NOMO-1 (cell line): ENCODE measurements at regions not wholly inside any gene's neighbourhood (a gene's known extent, or its start where the extent isn't known, plus 50 kb on each side); places are given as distances from the start of the nearest gene placed in this dataset.

ENCODE experiments used
- DNase-seq, 2 experiments: peaks; one replicate each; lab custom pipeline; 2025; ENCODE audit not compliant: unreplicated experiment in 2 of 2; lab: John Stamatoyannopoulos, UW

- DNase-seq = no peak
Measured at GRCh38 chr11:127136438-127136837, 135.9 kb upstream of the KIRREL3 start.

- no peak for DNase-seq
Measured at GRCh38 chr11:127135256-127135655, 134.7 kb upstream of the KIRREL3 start.

- DNase-seq = no peak
Measured at GRCh38 chr11:127133061-127133460, 132.5 kb upstream of the KIRREL3 start.

GRCh38 chr11:127130321-127130720 lies 129.8 kb upstream of the KIRREL3 start:
- DNase-seq = no peak

GRCh38 chr11:127126986-127127385 lies 126.4 kb upstream of the KIRREL3 start:
- DNase-seq = no peak

- no peak for DNase-seq
Measured at GRCh38 chr11:127119356-127119755, 118.8 kb upstream of the KIRREL3 start.

- no peak for DNase-seq
Measured at GRCh38 chr11:127118811-127119210, 118.2 kb upstream of the KIRREL3 start.

- DNase-seq = no peak
Measured at GRCh38 chr11:127117231-127117739, 116.7 kb upstream of the KIRREL3 start.

GRCh38 chr11:127115844-127116243 lies 115.3 kb upstream of the KIRREL3 start:
- DNase-seq = no peak

GRCh38 chr11:127114035-127114434 lies 113.5 kb upstream of the KIRREL3 start:
- DNase-seq = no peak

- DNase-seq = peak; percentile 7 to 21
Measured at GRCh38 chr11:127110542-127110941, 110.0 kb upstream of the KIRREL3 start.

- no peak for DNase-seq
Measured at GRCh38 chr11:127109796-127110480, 109.4 kb upstream of the KIRREL3 start.

GRCh38 chr11:127108838-127109237 lies 108.3 kb upstream of the KIRREL3 start:
- no peak for DNase-seq

- no peak for DNase-seq
Measured at GRCh38 chr11:127106938-127107337, 106.4 kb upstream of the KIRREL3 start.

GRCh38 chr11:127105593-127106541 lies 105.3 kb upstream of the KIRREL3 start:
- DNase-seq = no peak

GRCh38 chr11:127103586-127104388 lies 103.2 kb upstream of the KIRREL3 start:
- DNase-seq = no peak

GRCh38 chr11:127098684-127099083 lies 98.1 kb upstream of the KIRREL3 start:
- no peak for DNase-seq

- DNase-seq = no peak
Measured at GRCh38 chr11:127080735-127081134, 80.2 kb upstream of the KIRREL3 start.

- no peak for DNase-seq
Measured at GRCh38 chr11:127075758-127076157, 75.2 kb upstream of the KIRREL3 start.

- DNase-seq = peak; percentile 2 to 57
Measured at GRCh38 chr11:127074151-127074761, 73.7 kb upstream of the KIRREL3 start.
